ENCODE measurements at regions not wholly inside any gene's neighbourhood (a gene's known extent, or its start where the extent isn't known, plus 50 kb on each side); places are given as distances from the start of the nearest gene placed in this dataset.
"Not testable (repeated sequence)": the region's sequence is repeated elsewhere in the genome, so short reads cannot be mapped to it uniquely, and the experiment has no call there.

- not testable (repeated sequence) for H3K27ac Mint-ChIP-seq; DNase-seq (ENCODE audit: extremely low spot score, unreplicated experiment); H3K27me3 Mint-ChIP-seq
These were observed 215.0 kb downstream of the STIM2 start for GRCh38 chr4:27075603-27076002.

GRCh38 chr4:27078934-27079455 is 218.4 kb downstream of the STIM2 start:
- no peaks in the 10 kb centered on the region for H3K36me3 Mint-ChIP-seq
- no peaks in the 10 kb centered on the region for H3K4me1 Mint-ChIP-seq (ENCODE audit: unreplicated experiment)
- peaks cover 22% of the 10 kb centered on the region for H3K27me3 Mint-ChIP-seq
- DNase-seq (ENCODE audit: extremely low spot score, unreplicated experiment): no peak
- no peak overlapping the region for H3K27ac Mint-ChIP-seq
- H3K4me3 Mint-ChIP-seq: no peak overlapping the region
- TF ChIP-seq CTCF (conservative IDR thresholded peaks at IDR 0.05): no peak
- H3K9me3 Mint-ChIP-seq: no peaks in the 10 kb centered on the region

More at GRCh38 chr4:27075603-27076002, 215.0 kb downstream of the STIM2 start:
- not testable (repeated sequence) for H3K9me3 Mint-ChIP-seq; H3K4me1 Mint-ChIP-seq (ENCODE audit: unreplicated experiment); H3K4me3 Mint-ChIP-seq; H3K36me3 Mint-ChIP-seq

GRCh38 chr4:27081675-27082586 is 221.3 kb downstream of the STIM2 start:
- H3K36me3 Mint-ChIP-seq: no peaks in the 10 kb centered on the region
- H3K4me1 Mint-ChIP-seq (ENCODE audit: unreplicated experiment): peaks cover 6% of the 10 kb centered on the region
- no peak overlapping the region for H3K4me3 Mint-ChIP-seq
- DNase-seq (ENCODE audit: extremely low spot score, unreplicated experiment): peak; percentile 27
- TF ChIP-seq CTCF (conservative IDR thresholded peaks at IDR 0.05): no peak
- no peaks in the 10 kb centered on the region for H3K9me3 Mint-ChIP-seq
- peaks cover 50% of the 10 kb centered on the region for H3K27me3 Mint-ChIP-seq
- no peak overlapping the region for H3K27ac Mint-ChIP-seq

- H3K27me3 Mint-ChIP-seq: peaks cover 57% of the 10 kb centered on the region
- no peak overlapping the region for H3K27ac Mint-ChIP-seq
- no peaks in the 10 kb centered on the region for H3K9me3 Mint-ChIP-seq
- no peaks in the 10 kb centered on the region for H3K36me3 Mint-ChIP-seq
- peaks cover 6% of the 10 kb centered on the region for H3K4me1 Mint-ChIP-seq (ENCODE audit: unreplicated experiment)
- TF ChIP-seq CTCF (conservative IDR thresholded peaks at IDR 0.05): no peak
- DNase-seq (ENCODE audit: extremely low spot score, unreplicated experiment): peak; percentile 1
- no peak overlapping the region for H3K4me3 Mint-ChIP-seq
These were observed 222.1 kb downstream of the STIM2 start for GRCh38 chr4:27082776-27083175.

GRCh38 chr4:27084685-27085361 is 224.2 kb downstream of the STIM2 start:
- no peaks in the 10 kb centered on the region for H3K36me3 Mint-ChIP-seq
- peaks cover 10% of the 10 kb centered on the region for H3K4me1 Mint-ChIP-seq (ENCODE audit: unreplicated experiment)
- H3K27me3 Mint-ChIP-seq: peaks cover 69% of the 10 kb centered on the region
- DNase-seq (ENCODE audit: extremely low spot score, unreplicated experiment): peak; percentile 57
- TF ChIP-seq CTCF (conservative IDR thresholded peaks at IDR 0.05): peak; percentile 51
- H3K4me3 Mint-ChIP-seq: peak overlapping the region; percentile 65
- H3K27ac Mint-ChIP-seq: no peak overlapping the region
- no peaks in the 10 kb centered on the region for H3K9me3 Mint-ChIP-seq

GRCh38 chr4:27085396-27085795 is 224.8 kb downstream of the STIM2 start:
- peaks cover 73% of the 10 kb centered on the region for H3K27me3 Mint-ChIP-seq
- no peak for TF ChIP-seq CTCF (conservative IDR thresholded peaks at IDR 0.05)
- H3K4me1 Mint-ChIP-seq (ENCODE audit: unreplicated experiment): peaks cover 15% of the 10 kb centered on the region
- peak overlapping the region; percentile 65 for H3K4me3 Mint-ChIP-seq
- peak; percentile 32 for DNase-seq (ENCODE audit: extremely low spot score, unreplicated experiment)
- H3K36me3 Mint-ChIP-seq: no peaks in the 10 kb centered on the region
- no peak overlapping the region for H3K27ac Mint-ChIP-seq
- H3K9me3 Mint-ChIP-seq: no peaks in the 10 kb centered on the region

Data from type B pancreatic cell (in vitro differentiated cells).